Omental fat pad (tissue), 3 donors: ENCODE measurements at regions not wholly inside any gene's neighbourhood (a gene's known extent, or its start where the extent isn't known, plus 50 kb on each side); places are given as distances from the start of the nearest gene placed in this dataset.

Experiments
- ATAC-seq: fragments of 150-250 bp; one replicate; pipeline ENCODE4 v1.9.1; 2016; ENCODE audit warnings: mild to moderate bottlenecking, moderate library complexity; ENCODE audit not compliant: low FRiP score
- DNase-seq: peaks from one replicate; pipeline ENCODE4 v3.0.0-alpha.2; 2019; ENCODE audit warnings: low spot score
- CTCF ChIP-seq, 3 donors: fragments of 450-650 bp; IDR thresholded peaks; one replicate each; pipeline ENCODE4 v1.5.1; 2016 to 2017; ENCODE audit warnings: antibody characterized with exemption in 3 of 3, mild to moderate bottlenecking in 3 of 3, moderate library complexity in 2 of 3

DNA sequence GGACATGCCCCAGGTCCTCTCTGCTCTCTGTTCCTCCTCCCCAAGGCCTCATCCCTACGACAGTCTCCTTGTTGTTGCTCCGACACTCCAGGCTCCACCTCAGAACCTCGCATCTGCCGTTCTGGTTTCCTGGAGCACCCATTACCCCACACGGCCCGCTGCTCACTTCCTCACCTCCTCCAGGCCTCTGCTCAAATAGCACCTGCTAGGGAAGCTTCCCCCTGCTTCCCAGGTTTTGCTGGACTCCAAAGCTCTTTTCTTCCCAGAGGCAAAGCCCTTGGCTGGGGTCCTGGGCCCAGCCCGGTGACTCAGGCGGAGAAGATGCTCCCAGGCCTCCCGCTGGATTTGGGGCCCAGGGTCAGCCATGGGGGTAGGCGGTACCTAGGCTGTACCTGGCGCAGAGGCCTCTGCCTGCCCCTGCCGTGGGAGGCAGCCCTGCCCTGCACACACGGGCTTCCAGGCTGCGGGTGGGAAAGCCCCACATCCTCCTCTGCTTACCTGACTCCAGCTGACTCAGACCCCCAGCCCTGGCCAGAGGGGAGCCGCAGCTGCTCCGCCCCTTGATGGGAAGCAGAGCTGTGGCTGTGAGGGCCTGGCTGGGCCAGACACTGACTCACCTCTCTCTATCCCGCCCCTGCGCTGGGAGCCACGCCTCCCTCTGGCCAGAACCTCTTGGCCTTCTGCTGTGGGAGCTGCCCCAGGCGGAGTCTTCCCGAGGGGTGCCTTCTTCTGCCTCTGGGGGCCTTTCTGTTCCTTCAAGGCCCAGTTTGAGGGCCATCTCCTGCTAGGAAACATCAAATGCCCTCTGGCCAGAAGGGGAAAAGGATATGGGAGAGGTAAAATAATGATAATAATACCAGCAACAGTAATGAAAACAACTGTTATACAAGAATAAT is 130.5 kb downstream of the CEBPB start:
- no peak for TF ChIP-seq CTCF (IDR thresholded peaks at IDR 0.05)
- ATAC-seq (peak; percentile 97), DNase-seq (peak; percentile 75)

GRCh38 chr20:50321797-50322480 is 131.3 kb downstream of the CEBPB start:
- no peak for TF ChIP-seq CTCF (IDR thresholded peaks at IDR 0.05)
- no peak for DNase-seq
- ATAC-seq, result peak; percentile 19

GRCh38 chr20:50322703-50323131 is 132.1 kb downstream of the CEBPB start:
- ATAC-seq, result no peak
- no peak for TF ChIP-seq CTCF (IDR thresholded peaks at IDR 0.05)
- DNase-seq, result no peak

DNA sequence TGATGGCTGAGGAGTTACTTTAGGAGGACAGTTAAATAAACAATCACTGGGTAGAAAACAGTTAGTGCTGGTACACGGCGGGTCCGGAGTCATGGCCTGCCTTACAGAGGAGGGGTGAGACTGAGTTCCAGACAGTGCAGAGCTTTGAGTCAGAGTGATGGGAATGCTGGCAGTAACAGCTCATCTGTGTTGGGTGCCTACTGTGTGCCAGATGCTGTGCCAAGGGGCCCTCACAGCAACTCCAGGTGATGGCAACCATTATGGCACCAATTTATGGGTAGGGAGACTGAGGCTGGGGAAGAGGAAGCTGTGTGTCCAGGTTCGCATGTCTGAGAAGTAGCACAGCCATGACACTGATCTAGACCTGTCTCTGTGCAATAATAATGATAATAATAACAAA is 132.6 kb downstream of the CEBPB start:
- no peak for ATAC-seq
- no peak for TF ChIP-seq CTCF (IDR thresholded peaks at IDR 0.05)
- no peak for DNase-seq

DNA sequence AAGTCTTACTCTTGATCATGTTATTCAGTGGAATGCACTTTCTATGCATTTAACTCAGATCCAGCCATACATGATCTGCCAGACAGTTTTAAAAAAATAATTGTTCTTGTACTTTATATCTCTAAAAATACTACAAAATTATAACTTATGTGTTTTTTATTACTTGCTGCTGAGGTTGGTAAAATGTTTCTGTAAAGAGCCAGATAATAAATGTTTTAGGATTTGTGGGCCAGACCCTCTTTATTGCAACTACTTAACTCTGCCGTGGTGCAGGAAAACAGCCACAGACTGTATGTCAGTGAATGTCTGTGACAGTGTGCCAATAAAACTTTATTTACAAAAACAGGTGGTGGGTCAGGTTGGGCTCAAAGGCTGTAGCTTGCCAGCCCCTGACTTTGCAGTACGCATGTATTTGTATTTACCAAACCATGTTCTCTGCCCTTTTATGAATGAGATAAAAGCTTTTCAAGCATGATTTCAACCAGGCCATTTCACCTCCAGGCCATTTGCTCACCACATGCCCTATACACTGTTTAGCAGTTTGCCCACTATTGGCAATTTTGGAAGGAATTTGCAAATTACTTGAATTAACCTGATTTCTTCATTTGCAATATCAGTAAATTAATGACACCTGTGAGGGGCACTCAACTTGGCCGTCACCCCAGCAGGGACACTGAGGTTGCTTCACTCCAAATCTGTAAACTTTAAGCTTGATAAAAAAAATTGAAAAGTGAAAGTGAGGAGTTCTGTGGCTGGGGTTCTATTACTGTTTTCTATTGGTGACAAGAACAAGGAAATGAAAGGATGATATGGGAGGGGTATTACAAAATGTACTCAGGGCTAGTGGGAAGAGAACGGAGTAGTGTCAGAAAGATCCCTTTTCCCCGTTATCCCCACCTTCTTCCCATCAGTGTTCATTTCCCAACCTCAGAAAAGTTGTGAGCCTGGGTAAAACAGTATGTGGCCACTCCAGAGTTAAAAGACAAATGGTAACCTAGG is 133.4 kb downstream of the CEBPB start:
- ATAC-seq, result no peak
- no peak for DNase-seq
- no peak for TF ChIP-seq CTCF (IDR thresholded peaks at IDR 0.05)

DNA sequence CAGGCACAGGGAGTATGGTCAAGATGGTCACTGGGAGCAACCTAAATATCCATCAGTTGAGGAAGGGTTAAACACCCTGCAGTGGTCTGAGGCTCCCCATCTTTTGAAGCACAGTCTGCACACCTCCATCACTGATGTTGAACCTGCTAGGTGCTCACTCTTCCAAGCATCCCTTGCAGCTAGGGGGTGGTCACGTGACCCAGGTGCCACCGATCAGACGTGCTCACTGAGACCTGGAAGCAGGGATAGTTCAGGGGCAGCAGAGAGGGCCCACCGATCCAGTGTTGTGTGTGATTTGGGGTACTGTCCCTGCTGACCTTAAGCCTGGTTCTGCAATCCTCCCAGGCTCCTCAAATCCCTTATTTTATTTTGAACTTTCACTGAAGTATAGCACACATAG is 134.6 kb downstream of the CEBPB start:
- TF ChIP-seq CTCF (IDR thresholded peaks at IDR 0.05), result no peak
- ATAC-seq, result no peak
- DNase-seq, result no peak
